BE2C (cell line): ENCODE measurements at regions not wholly inside any gene's neighbourhood (a gene's known extent, or its start where the extent isn't known, plus 50 kb on each side); places are given as distances from the start of the nearest gene placed in this dataset.

Experiments used
- DNase-seq: peaks from one replicate; pipeline ENCODE4 v3.0.0-alpha.2; 2020
- H3K27me3 ChIP-seq: fragments of 250-450 bp; sonication (Bioruptor Pico); 2 replicates; pipeline ENCODE4 v1.5.1; 2020; ENCODE audit warnings: mild to moderate bottlenecking
- H3K36me3 ChIP-seq: fragments of 250-450 bp; sonication (Bioruptor Pico); 2 replicates; pipeline ENCODE4 v1.5.1; 2020; ENCODE audit warnings: mild to moderate bottlenecking
- H3K4me1 ChIP-seq: fragments of 250-450 bp; sonication (Bioruptor Pico); 2 replicates; pipeline ENCODE4 v1.5.1; 2020
- H3K4me3 ChIP-seq: 2 replicates; pipeline ENCODE4 v1.5.1; 2011; ENCODE audit warnings: low read depth, low read length
- H3K9me3 ChIP-seq: fragments of 250-450 bp; sonication (Bioruptor Pico); 2 replicates; pipeline ENCODE4 v1.5.1; 2020
- TF ChIP-seq, protein P1 (sequence below): IDR thresholded peaks from 2 replicates; pipeline ENCODE4 v1.5.1; 2012; ENCODE audit warnings: mild to moderate bottlenecking, low read depth, low read length

DNA sequence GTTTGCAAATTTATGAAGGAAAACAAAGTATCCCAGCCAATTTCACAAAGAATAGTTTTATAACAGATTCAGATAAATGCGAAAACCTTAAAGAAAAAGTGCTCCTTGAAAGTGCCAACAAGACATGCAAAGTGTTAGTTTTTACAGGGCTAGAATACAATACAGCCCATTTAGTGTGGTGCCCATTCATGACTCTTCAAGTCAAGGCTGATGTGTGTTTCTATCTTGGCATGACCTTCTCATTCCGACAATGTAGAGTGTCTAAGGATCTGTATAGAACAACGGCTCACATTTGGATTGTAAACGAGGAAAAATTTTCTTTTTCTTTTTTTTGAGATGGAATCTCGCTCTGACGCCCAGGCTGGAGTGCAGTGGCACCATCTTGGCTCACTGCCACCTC lies 205.2 kb upstream of the SEMA6A start:
- Histone ChIP-seq H3K4me3 (no peak overlapping the region), H3K4me1 (peaks cover 5% of the 10 kb centered on the region), H3K36me3 (no peaks in the 10 kb centered on the region), H3K9me3 (no peaks in the 10 kb centered on the region), H3K27me3 (no peaks in the 10 kb centered on the region)
- no peak for DNase-seq
- TF ChIP-seq, protein P1, sequence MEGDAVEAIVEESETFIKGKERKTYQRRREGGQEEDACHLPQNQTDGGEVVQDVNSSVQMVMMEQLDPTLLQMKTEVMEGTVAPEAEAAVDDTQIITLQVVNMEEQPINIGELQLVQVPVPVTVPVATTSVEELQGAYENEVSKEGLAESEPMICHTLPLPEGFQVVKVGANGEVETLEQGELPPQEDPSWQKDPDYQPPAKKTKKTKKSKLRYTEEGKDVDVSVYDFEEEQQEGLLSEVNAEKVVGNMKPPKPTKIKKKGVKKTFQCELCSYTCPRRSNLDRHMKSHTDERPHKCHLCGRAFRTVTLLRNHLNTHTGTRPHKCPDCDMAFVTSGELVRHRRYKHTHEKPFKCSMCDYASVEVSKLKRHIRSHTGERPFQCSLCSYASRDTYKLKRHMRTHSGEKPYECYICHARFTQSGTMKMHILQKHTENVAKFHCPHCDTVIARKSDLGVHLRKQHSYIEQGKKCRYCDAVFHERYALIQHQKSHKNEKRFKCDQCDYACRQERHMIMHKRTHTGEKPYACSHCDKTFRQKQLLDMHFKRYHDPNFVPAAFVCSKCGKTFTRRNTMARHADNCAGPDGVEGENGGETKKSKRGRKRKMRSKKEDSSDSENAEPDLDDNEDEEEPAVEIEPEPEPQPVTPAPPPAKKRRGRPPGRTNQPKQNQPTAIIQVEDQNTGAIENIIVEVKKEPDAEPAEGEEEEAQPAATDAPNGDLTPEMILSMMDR: no peak

DNA sequence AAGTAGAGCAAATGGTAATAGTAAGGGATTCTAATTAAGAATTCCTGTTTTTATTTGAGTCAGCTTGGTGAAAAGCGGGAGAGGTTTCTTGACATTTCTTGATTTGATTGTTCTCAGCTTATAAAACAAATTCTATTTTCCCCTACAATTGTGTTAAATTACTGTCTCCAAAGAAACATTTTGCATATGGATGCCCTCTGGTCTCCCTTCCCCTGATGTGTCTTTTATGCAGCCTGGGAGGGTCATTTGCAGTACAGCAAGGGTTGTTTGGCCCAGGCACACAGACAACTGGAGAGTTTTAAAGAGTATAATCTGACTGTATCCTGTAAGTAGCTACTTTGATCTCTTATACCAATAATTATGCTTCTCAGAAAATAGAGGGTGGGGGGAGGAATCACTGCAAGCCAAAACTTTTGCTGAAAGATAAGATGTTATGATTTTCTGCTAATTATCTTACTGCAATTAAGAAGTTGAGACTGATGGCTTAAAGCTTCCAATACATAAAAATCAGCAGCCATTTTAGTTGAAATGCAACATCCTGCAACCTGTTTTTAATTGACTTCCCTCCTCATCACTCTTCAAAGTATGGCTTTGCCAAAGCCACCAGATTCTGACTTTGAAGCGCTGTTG lies 204.1 kb upstream of the SEMA6A start:
- peaks cover 5% of the 10 kb centered on the region for H3K4me1 ChIP-seq
- TF ChIP-seq, protein P1: no peak
- H3K36me3 ChIP-seq: no peaks in the 10 kb centered on the region
- H3K4me3 ChIP-seq: no peak overlapping the region
- no peaks in the 10 kb centered on the region for H3K27me3 ChIP-seq
- no peaks in the 10 kb centered on the region for H3K9me3 ChIP-seq
- DNase-seq: no peak

DNA sequence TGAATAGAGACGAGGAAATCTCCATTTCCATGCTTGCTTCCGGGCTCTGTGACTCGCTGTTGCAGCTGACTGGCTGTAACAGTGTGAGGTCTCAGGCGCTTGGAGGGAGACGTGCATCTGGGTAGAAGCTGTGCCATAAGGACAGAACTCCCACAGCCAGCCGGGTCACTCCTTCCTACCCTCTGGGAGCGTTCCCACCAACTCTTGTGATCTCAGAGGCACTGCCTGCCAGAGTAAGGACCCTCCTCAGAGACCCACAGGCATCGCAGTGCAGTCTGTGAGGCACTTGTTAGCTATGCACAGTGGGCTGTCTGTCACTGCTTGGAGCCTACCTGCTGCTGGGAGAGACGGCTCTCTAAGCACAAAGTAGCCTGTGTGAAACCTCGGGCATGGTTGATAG lies 203.4 kb upstream of the SEMA6A start:
- no peak overlapping the region for H3K4me3 ChIP-seq
- no peak for DNase-seq
- H3K36me3 ChIP-seq: no peaks in the 10 kb centered on the region
- no peaks in the 10 kb centered on the region for H3K9me3 ChIP-seq
- TF ChIP-seq, protein P1: no peak
- H3K4me1 ChIP-seq: peaks cover 5% of the 10 kb centered on the region
- no peaks in the 10 kb centered on the region for H3K27me3 ChIP-seq

DNA sequence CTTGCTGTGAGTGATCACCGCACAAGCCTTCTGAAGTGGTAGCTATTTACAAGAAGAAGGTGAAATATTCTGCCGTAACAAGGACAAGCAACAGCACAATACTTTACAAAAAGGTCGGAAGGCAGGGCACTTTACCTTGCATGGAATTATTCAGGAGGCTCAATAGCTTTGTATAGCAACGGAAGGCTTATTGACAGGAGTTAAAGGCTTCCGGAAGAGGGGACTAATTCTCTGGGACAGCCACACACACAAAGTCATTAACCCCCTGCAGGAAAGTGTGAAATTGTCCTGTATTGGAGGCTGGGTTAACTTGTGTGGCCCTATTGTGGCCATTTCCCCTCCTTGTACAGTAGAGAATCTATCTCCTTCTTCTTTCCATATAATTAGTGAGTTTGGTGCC lies 199.3 kb upstream of the SEMA6A start:
- Histone ChIP-seq H3K4me1 (peaks cover 5% of the 10 kb centered on the region), H3K36me3 (no peaks in the 10 kb centered on the region), H3K27me3 (no peaks in the 10 kb centered on the region), H3K9me3 (no peaks in the 10 kb centered on the region), H3K4me3 (no peak overlapping the region)
- TF ChIP-seq, protein P1: no peak
- no peak for DNase-seq

DNA sequence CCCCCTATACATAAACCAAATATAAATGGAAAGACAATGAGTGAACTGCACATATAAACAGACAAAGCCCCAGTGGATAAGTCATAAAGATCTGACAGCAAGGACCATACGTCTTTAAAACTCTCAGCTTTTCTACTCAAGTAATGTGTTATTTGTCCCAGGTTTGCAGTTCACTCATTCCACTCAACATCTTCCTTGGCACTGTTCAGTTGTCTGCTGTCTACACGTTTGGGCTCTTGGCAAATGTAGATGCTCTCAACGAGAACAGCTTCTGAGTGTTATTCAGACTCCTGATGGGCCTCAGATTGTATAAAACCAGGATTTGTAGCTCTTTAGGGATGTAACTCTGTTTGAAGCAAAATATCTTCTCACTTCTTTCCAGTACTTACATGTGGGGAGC lies 198.2 kb upstream of the SEMA6A start:
- Histone ChIP-seq H3K9me3 (no peaks in the 10 kb centered on the region), H3K4me3 (no peak overlapping the region), H3K27me3 (no peaks in the 10 kb centered on the region), H3K36me3 (no peaks in the 10 kb centered on the region), H3K4me1 (peaks cover 4% of the 10 kb centered on the region)
- TF ChIP-seq, protein P1: no peak
- no peak for DNase-seq

DNA sequence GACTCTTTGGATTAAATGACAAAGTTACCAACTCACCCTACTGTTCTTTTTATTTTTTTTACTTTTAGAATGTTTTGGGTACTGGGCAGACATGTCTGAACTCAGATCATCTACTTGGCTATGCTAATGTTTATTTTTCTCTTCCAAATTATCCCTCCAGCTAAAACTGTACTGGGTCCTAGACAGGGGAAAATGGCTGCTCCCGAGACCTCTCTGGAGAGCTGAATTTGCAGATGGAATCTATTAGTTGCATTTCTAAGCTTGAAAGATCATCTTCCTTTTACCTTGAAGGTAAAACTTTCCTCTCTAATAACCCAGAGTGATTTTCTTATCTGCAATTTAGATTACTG lies 197.5 kb upstream of the SEMA6A start:
- Histone ChIP-seq H3K36me3 (no peaks in the 10 kb centered on the region), H3K4me3 (no peak overlapping the region), H3K9me3 (no peaks in the 10 kb centered on the region), H3K4me1 (peaks cover 4% of the 10 kb centered on the region), H3K27me3 (no peaks in the 10 kb centered on the region)
- DNase-seq: no peak
- TF ChIP-seq, protein P1: no peak
